Gastrocnemius medialis (tissue), 4 donors: ENCODE measurements at regions not wholly inside any gene's neighbourhood (a gene's known extent, or its start where the extent isn't known, plus 50 kb on each side); places are given as distances from the start of the nearest gene placed in this dataset.

Experiments
- ATAC-seq, 2 donors: fragments of 150-250 bp; one replicate each; pipeline ENCODE4 v1.9.1; 2016
- DNase-seq, 2 donors: peaks; one replicate each; pipeline ENCODE4 v3.0.0-alpha.2; 2019
- H3K27ac ChIP-seq, 4 donors: fragments of 200-600 bp; sonication (generic); 1 replicate in 1 of 4; 2 replicates in 3 of 4; pipeline ENCODE4 v1.5.1; 2016 to 2018; ENCODE audit warnings: mild to moderate bottlenecking in 2 of 4, moderate library complexity in 1 of 4
- H3K27me3 ChIP-seq, 3 donors: fragments of 200-600 bp; sonication (generic) in 2 of 3; 1 replicate in 1 of 3; 2 replicates in 2 of 3; pipeline versions ENCODE4 v1.5.1 to v1.6.0; 2016 to 2019; ENCODE audit warnings: mild to moderate bottlenecking in 1 of 3, moderate library complexity in 1 of 3
- H3K36me3 ChIP-seq, 2 donors: fragments of 200-600 bp; sonication (generic) in 1 of 2; one replicate each; pipeline ENCODE4 v1.5.1; 2017 to 2018
- H3K4me1 ChIP-seq, 2 donors: fragments of 200-600 bp; sonication (generic) in 1 of 2; one replicate each; pipeline ENCODE4 v1.5.1; 2016 to 2017; ENCODE audit warnings: mild to moderate bottlenecking in 2 of 2
- H3K4me3 ChIP-seq, 4 donors: fragments of 200-600 bp; sonication (generic) in 3 of 4; 1 replicate in 1 of 4; 2 replicates in 3 of 4; pipeline ENCODE4 v1.5.1; 2016 to 2019; ENCODE audit warnings: mild to moderate bottlenecking in 2 of 4
- H3K9me3 ChIP-seq, 3 donors: fragments of 200-600 bp; sonication (generic) in 2 of 3; 1 replicate in 1 of 3; 2 replicates in 2 of 3; pipeline ENCODE4 v1.5.1; 2016 to 2019
- POLR2A ChIP-seq, 2 donors: fragments of 450-650 bp; IDR thresholded peaks; one replicate each; pipeline ENCODE4 v1.6.1; 2017; ENCODE audit warnings: antibody characterized with exemption in 2 of 2, mild to moderate bottlenecking in 2 of 2, moderate library complexity in 2 of 2
- in situ Hi-C, 4 donors: fragments of 200-750 bp; cut with MboI; loops; one replicate each; pipeline versions ENCODE4 v1.15.0 to v1.8.0; 2017; ENCODE audit warnings: low sequenced_read_pairs in 4 of 4
- intact Hi-C: fragments of 100-400 bp; cut with DNase I; formaldehyde crosslinking; loops from one replicate; pipeline ENCODE4 v1.15.1; 2023; ENCODE audit warnings: low total_unique reads
- TF ChIP-seq, protein P1 (sequence below), 5 experiments: fragments of 450-650 bp in 3 of 5; fragments of 200-600 bp in 2 of 5; sonication (generic) in 2 of 5; IDR thresholded peaks in 4 of 5; conservative IDR thresholded peaks in 1 of 5; 1 replicate in 4 of 5; 2 replicates in 1 of 5; pipeline ENCODE4 v1.5.1; 2016 to 2019; ENCODE audit warnings: antibody characterized with exemption in 5 of 5, mild to moderate bottlenecking in 3 of 5, moderate library complexity in 3 of 5

GRCh38 chr3:21142031-21142430 lies 609.0 kb downstream of the ZNF385D start:
- no peak for TF ChIP-seq POLR2A (IDR thresholded peaks at IDR 0.05)
- TF ChIP-seq, protein P1, sequence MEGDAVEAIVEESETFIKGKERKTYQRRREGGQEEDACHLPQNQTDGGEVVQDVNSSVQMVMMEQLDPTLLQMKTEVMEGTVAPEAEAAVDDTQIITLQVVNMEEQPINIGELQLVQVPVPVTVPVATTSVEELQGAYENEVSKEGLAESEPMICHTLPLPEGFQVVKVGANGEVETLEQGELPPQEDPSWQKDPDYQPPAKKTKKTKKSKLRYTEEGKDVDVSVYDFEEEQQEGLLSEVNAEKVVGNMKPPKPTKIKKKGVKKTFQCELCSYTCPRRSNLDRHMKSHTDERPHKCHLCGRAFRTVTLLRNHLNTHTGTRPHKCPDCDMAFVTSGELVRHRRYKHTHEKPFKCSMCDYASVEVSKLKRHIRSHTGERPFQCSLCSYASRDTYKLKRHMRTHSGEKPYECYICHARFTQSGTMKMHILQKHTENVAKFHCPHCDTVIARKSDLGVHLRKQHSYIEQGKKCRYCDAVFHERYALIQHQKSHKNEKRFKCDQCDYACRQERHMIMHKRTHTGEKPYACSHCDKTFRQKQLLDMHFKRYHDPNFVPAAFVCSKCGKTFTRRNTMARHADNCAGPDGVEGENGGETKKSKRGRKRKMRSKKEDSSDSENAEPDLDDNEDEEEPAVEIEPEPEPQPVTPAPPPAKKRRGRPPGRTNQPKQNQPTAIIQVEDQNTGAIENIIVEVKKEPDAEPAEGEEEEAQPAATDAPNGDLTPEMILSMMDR (IDR thresholded peaks at IDR 0.05 in 4 of 5, conservative IDR thresholded peaks at IDR 0.05 in 1 of 5): no peak
- no peak for DNase-seq
- in situ Hi-C loops (no loop called here), intact Hi-C loops (no loop called here)
- ATAC-seq: no peak
- Histone ChIP-seq H3K9me3 (no peaks in the 10 kb centered on the region), H3K36me3 (no peaks in the 10 kb centered on the region), H3K4me3 (no peak overlapping the region), H3K27me3 (no peaks in the 10 kb centered on the region), H3K4me1 (no peaks in the 10 kb centered on the region), H3K27ac (no peak overlapping the region)

- no peak for TF ChIP-seq POLR2A (IDR thresholded peaks at IDR 0.05)
- ATAC-seq: no peak
- DNase-seq: no peak
- Histone ChIP-seq H3K27ac (no peak overlapping the region), H3K27me3 (no peaks in the 10 kb centered on the region), H3K36me3 (no peaks in the 10 kb centered on the region), H3K9me3 (no peaks in the 10 kb centered on the region), H3K4me1 (no peaks in the 10 kb centered on the region), H3K4me3 (no peak overlapping the region)
- in situ Hi-C loops (no loop called here), intact Hi-C loops (no loop called here)
Measured at GRCh38 chr3:21140785-21141184, 610.2 kb downstream of the ZNF385D start.

GRCh38 chr3:21138085-21138484 lies 612.9 kb downstream of the ZNF385D start:
- H3K36me3 ChIP-seq: no peaks in the 10 kb centered on the region
- no peak overlapping the region for H3K4me3 ChIP-seq
- DNase-seq: no peak
- H3K27ac ChIP-seq: no peak overlapping the region
- intact Hi-C loops: no loop called here
- no peaks in the 10 kb centered on the region for H3K27me3 ChIP-seq
- no peak for TF ChIP-seq POLR2A (IDR thresholded peaks at IDR 0.05)
- TF ChIP-seq, protein P1 (IDR thresholded peaks at IDR 0.05 in 4 of 5, conservative IDR thresholded peaks at IDR 0.05 in 1 of 5): no peak
- no peak for ATAC-seq
- in situ Hi-C loops: no loop called here
- no peaks in the 10 kb centered on the region for H3K9me3 ChIP-seq
- H3K4me1 ChIP-seq: no peaks in the 10 kb centered on the region

- TF ChIP-seq, protein P1 (IDR thresholded peaks at IDR 0.05 in 4 of 5, conservative IDR thresholded peaks at IDR 0.05 in 1 of 5): no peak
- TF ChIP-seq POLR2A (IDR thresholded peaks at IDR 0.05): no peak
- Histone ChIP-seq H3K9me3 (no peaks in the 10 kb centered on the region), H3K4me3 (no peak overlapping the region), H3K4me1 (no peaks in the 10 kb centered on the region), H3K27me3 (no peaks in the 10 kb centered on the region), H3K36me3 (no peaks in the 10 kb centered on the region), H3K27ac (no peak overlapping the region)
- DNase-seq (no peak), ATAC-seq (no peak)
- in situ Hi-C loops: no loop called here
- intact Hi-C loops: no loop called here
Measured at GRCh38 chr3:21132896-21133295, 618.1 kb downstream of the ZNF385D start.

DNA sequence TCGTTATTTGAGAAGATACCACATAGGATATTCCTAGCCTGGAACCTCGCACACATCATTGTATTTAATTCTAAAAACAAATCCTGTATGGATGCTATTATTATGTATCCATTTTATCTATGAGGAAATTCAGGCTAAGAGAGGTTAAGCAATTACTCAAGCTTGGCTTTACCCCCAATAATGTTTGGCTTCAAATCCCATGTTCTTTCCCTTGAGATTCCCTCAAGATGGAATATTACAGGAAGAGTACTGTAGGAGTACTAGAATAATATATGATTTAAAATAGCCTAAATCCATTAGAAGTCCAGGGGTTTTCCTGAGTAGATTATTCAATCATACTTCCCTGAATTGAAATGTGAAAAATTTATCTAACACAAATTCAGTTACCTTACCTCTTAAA lies 630.2 kb downstream of the ZNF385D start:
- Histone ChIP-seq H3K27ac (no peak overlapping the region), H3K36me3 (no peaks in the 10 kb centered on the region), H3K27me3 (no peaks in the 10 kb centered on the region), H3K9me3 (no peaks in the 10 kb centered on the region), H3K4me3 (no peak overlapping the region), H3K4me1 (no peaks in the 10 kb centered on the region)
- ATAC-seq (no peak), DNase-seq (no peak)
- intact Hi-C loops (no loop called here), in situ Hi-C loops (no loop called here)
- no peak for TF ChIP-seq POLR2A (IDR thresholded peaks at IDR 0.05)
- TF ChIP-seq, protein P1 (IDR thresholded peaks at IDR 0.05 in 4 of 5, conservative IDR thresholded peaks at IDR 0.05 in 1 of 5): no peak
